SIG-M5 treated with dmso at 0.1 percent for 504 hours (cell line): ENCODE measurements at regions not wholly inside any gene's neighbourhood (a gene's known extent, or its start where the extent isn't known, plus 50 kb on each side); places are given as distances from the start of the nearest gene placed in this dataset.
"Not testable (repeated sequence)": the region's sequence is repeated elsewhere in the genome, so short reads cannot be mapped to it uniquely, and the experiment has no call there.

Experiments
- DNase-seq: peaks from one replicate; lab custom pipeline; 2025; ENCODE audit not compliant: unreplicated experiment; lab: John Stamatoyannopoulos, UW

GRCh38 chr1:38670544-38671122 is 188.9 kb downstream of the RRAGC start:
- DNase-seq, result no peak

- DNase-seq, result no peak
Measured at GRCh38 chr1:38667626-38668025, 191.9 kb downstream of the RRAGC start.

GRCh38 chr1:38662126-38662525 is 197.4 kb downstream of the RRAGC start:
- no peak for DNase-seq

GRCh38 chr1:38658883-38659282 is 200.7 kb downstream of the RRAGC start:
- DNase-seq, result no peak

- DNase-seq, result no peak
Measured at GRCh38 chr1:38657873-38658272, 201.7 kb downstream of the RRAGC start.

- no peak for DNase-seq
Measured at GRCh38 chr1:38657207-38657840, 202.2 kb downstream of the RRAGC start.

GRCh38 chr1:38656726-38657125 is 202.8 kb downstream of the RRAGC start:
- DNase-seq, result no peak

- no peak for DNase-seq
Measured at GRCh38 chr1:38652217-38652616, 207.4 kb downstream of the RRAGC start.

GRCh38 chr1:38651669-38652068 is 207.9 kb downstream of the RRAGC start:
- no peak for DNase-seq

GRCh38 chr1:38648417-38648816 is 211.2 kb downstream of the RRAGC start:
- DNase-seq, result no peak

- DNase-seq, result not testable (repeated sequence)
Measured at GRCh38 chr1:38647341-38647740, 212.2 kb downstream of the RRAGC start.

GRCh38 chr1:38644092-38644491 is 215.5 kb downstream of the RRAGC start:
- DNase-seq, result no peak

- no peak for DNase-seq
Measured at GRCh38 chr1:38641661-38642060, 217.9 kb downstream of the RRAGC start.

- no peak for DNase-seq
Measured at GRCh38 chr1:38640371-38640770, 219.2 kb downstream of the RRAGC start.

- DNase-seq, result no peak
Measured at GRCh38 chr1:38628241-38628640, 231.3 kb downstream of the RRAGC start.

GRCh38 chr1:38625939-38626338 is 233.6 kb downstream of the RRAGC start:
- DNase-seq, result no peak

- DNase-seq, result no peak
Measured at GRCh38 chr1:38624336-38625039, 235.1 kb downstream of the RRAGC start.

- no peak for DNase-seq
Measured at GRCh38 chr1:38623529-38623928, 236.0 kb downstream of the RRAGC start.

- DNase-seq, result no peak
Measured at GRCh38 chr1:38622197-38622596, 237.4 kb downstream of the RRAGC start.

GRCh38 chr1:38616846-38617245 is 242.7 kb downstream of the RRAGC start:
- DNase-seq, result no peak

- no peak for DNase-seq
Measured at GRCh38 chr1:38615680-38616079, 243.9 kb downstream of the RRAGC start.

- DNase-seq, result no peak
Measured at GRCh38 chr1:38614861-38615260, 244.7 kb downstream of the RRAGC start.
